ENCODE measurements at regions not wholly inside any gene's neighbourhood (a gene's known extent, or its start where the extent isn't known, plus 50 kb on each side); places are given as distances from the start of the nearest gene placed in this dataset.

GRCh38 chr20:19816386-19816785 lies 58.3 kb downstream of the RIN2 start:
- CTCF ChIA-PET = no interaction called here

DNA sequence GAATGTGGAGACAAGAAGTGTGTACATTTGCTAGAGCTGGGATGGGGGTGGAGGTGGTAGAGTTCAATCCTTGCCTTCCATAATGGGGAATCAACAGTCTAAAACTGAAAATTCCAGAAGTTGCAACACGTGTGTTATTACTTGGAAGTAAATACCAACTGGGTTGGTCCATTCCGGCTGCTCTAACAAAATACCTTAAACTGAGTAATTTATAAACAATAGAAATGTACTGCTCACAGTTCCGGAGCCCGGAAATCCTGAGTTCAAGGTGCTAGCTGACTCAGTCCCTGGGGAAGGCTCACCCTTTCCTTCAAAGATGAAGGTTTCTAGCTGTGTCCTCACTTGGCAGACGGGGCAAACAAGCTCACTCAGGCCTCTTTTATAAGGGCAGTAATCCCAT lies 59.0 kb downstream of the RIN2 start:
- no peaks in the 10 kb centered on the region for H3K27me3 ChIP-seq (ENCODE audit: insufficient read depth, low read length, poor library complexity, severe bottlenecking)
- no peaks in the 10 kb centered on the region for H3K36me3 Mint-ChIP-seq
- no peak for DNase-seq
- POLR2A ChIA-PET = no interaction called here
- CTCF ChIA-PET = no interaction called here
- H3K27ac Mint-ChIP-seq = no peak overlapping the region
- H3K36me3 ChIP-seq (ENCODE audit: insufficient read depth, low read length) = no peaks in the 10 kb centered on the region
- H3K27ac ChIP-seq (ENCODE audit: low read depth, low read length) = no peak overlapping the region
- H3K9me3 Mint-ChIP-seq = peaks cover 0 to 7% (median 5%) of the 10 kb centered on the region in 5 donors
- H3K9me3 ChIP-seq (ENCODE audit: low read length) = no peaks in the 10 kb centered on the region
- H3K4me3 Mint-ChIP-seq = no peak overlapping the region
- H3K4me3 ChIP-seq (ENCODE audit: low read length) = no peak overlapping the region
- H3K4me1 ChIP-seq (ENCODE audit: insufficient read depth, low read length) = no peaks in the 10 kb centered on the region
- H3K4me1 Mint-ChIP-seq = no peaks in the 10 kb centered on the region
- H3K27me3 Mint-ChIP-seq = peaks cover 0 to 11% of the 10 kb centered on the region in 2 donors

More at GRCh38 chr20:19816386-19816785, 58.3 kb downstream of the RIN2 start:
- Histone ChIP-seq H3K27ac (ENCODE audit: low read depth, low read length) (no peak overlapping the region), H3K4me3 (ENCODE audit: low read length) (no peak overlapping the region), H3K4me1 (ENCODE audit: insufficient read depth, low read length) (no peaks in the 10 kb centered on the region), H3K36me3 (ENCODE audit: insufficient read depth, low read length) (no peaks in the 10 kb centered on the region), H3K27me3 (ENCODE audit: insufficient read depth, low read length, poor library complexity, severe bottlenecking) (no peaks in the 10 kb centered on the region), H3K9me3 (ENCODE audit: low read length) (no peaks in the 10 kb centered on the region)
- H3K27me3 Mint-ChIP-seq = peaks cover 0 to 11% of the 10 kb centered on the region in 2 donors
- no peak overlapping the region for H3K4me3 Mint-ChIP-seq
- peaks cover 0 to 1% (median 0%) of the 10 kb centered on the region in 3 donors for H3K4me1 Mint-ChIP-seq
- no peak for DNase-seq
- POLR2A ChIA-PET = no interaction called here
- no peak overlapping the region for H3K27ac Mint-ChIP-seq
- H3K36me3 Mint-ChIP-seq = no peaks in the 10 kb centered on the region
- peaks cover 0 to 7% (median 5%) of the 10 kb centered on the region in 5 donors for H3K9me3 Mint-ChIP-seq

- no peaks in the 10 kb centered on the region for H3K4me1 Mint-ChIP-seq
- H3K36me3 Mint-ChIP-seq = no peaks in the 10 kb centered on the region
- Histone ChIP-seq H3K4me1 (ENCODE audit: insufficient read depth, low read length) (no peaks in the 10 kb centered on the region), H3K36me3 (ENCODE audit: insufficient read depth, low read length) (no peaks in the 10 kb centered on the region), H3K27ac (ENCODE audit: low read depth, low read length) (no peak overlapping the region), H3K9me3 (ENCODE audit: low read length) (no peaks in the 10 kb centered on the region), H3K27me3 (ENCODE audit: insufficient read depth, low read length, poor library complexity, severe bottlenecking) (no peaks in the 10 kb centered on the region), H3K4me3 (ENCODE audit: low read length) (no peak overlapping the region)
- H3K27ac Mint-ChIP-seq = no peak overlapping the region
- peaks cover 0 to 7% (median 5%) of the 10 kb centered on the region in 5 donors for H3K9me3 Mint-ChIP-seq
- DNase-seq = no peak
- H3K4me3 Mint-ChIP-seq = no peak overlapping the region
- CTCF ChIA-PET = no interaction called here
- POLR2A ChIA-PET = no interaction called here
- H3K27me3 Mint-ChIP-seq = peaks cover 0 to 11% of the 10 kb centered on the region in 2 donors
These were observed 61.1 kb downstream of the RIN2 start for GRCh38 chr20:19819149-19819548.

DNA sequence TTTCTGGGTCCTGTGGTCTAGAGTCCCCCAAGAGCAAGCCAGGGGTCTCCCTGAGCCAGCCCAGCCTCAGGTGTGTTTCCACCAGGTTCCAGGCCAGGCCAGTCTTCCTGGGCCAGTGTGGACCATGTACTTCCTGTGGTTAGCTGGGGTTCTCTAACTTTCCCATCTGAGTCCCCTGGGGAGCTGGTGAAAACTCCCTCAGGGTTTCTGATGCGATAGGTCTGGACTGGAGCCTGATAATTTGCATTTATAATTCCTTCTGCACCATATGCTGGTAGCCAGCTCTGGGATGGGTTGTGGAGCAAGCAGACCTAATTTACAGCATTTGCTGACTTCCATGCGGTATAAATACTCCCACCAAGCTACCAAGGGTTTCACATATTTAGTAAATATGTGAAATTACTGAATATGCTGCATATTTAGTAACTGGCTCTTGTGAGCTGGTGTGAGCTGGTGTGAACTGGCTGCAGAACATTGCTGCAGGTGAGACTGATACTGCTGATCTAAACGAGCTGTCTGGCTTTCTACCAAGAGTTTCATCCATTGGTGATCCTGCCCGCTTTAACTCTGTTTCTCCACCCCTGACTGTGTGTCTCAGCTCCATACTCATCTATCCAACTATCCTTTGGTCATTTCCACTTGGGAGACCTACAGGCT lies 62.6 kb downstream of the RIN2 start:
- CTCF ChIA-PET = no interaction called here

GRCh38 chr20:19821606-19822005 lies 63.5 kb downstream of the RIN2 start:
- Histone ChIP-seq H3K27ac (ENCODE audit: low read depth, low read length) (no peak overlapping the region), H3K27me3 (ENCODE audit: insufficient read depth, low read length, poor library complexity, severe bottlenecking) (no peaks in the 10 kb centered on the region), H3K4me1 (ENCODE audit: insufficient read depth, low read length) (no peaks in the 10 kb centered on the region), H3K36me3 (ENCODE audit: insufficient read depth, low read length) (no peaks in the 10 kb centered on the region), H3K9me3 (ENCODE audit: low read length) (no peaks in the 10 kb centered on the region), H3K4me3 (ENCODE audit: low read length) (no peak overlapping the region)
- Mint-ChIP-seq H3K27ac (no peak overlapping the region), H3K4me1 (no peaks in the 10 kb centered on the region), H3K9me3 (peaks cover 0 to 7% (median 5%) of the 10 kb centered on the region in 5 donors), H3K36me3 (no peaks in the 10 kb centered on the region), H3K27me3 (peaks cover 0 to 4% of the 10 kb centered on the region in 2 donors), H3K4me3 (no peak overlapping the region)
- DNase-seq = no peak
- CTCF ChIA-PET = no interaction called here
- POLR2A ChIA-PET = no interaction called here

More for the DNA sequence above, 62.6 kb downstream of the RIN2 start:
- Histone ChIP-seq H3K36me3 (ENCODE audit: insufficient read depth, low read length) (no peaks in the 10 kb centered on the region), H3K9me3 (ENCODE audit: low read length) (no peaks in the 10 kb centered on the region), H3K4me1 (ENCODE audit: insufficient read depth, low read length) (no peaks in the 10 kb centered on the region), H3K27ac (ENCODE audit: low read depth, low read length) (no peak overlapping the region), H3K4me3 (ENCODE audit: low read length) (no peak overlapping the region), H3K27me3 (ENCODE audit: insufficient read depth, low read length, poor library complexity, severe bottlenecking) (no peaks in the 10 kb centered on the region)
- H3K27me3 Mint-ChIP-seq = peaks cover 0 to 9% of the 10 kb centered on the region in 2 donors
- no peak overlapping the region for H3K27ac Mint-ChIP-seq
- no peaks in the 10 kb centered on the region for H3K36me3 Mint-ChIP-seq
- POLR2A ChIA-PET = no interaction called here
- H3K4me3 Mint-ChIP-seq = no peak overlapping the region
- peaks cover 0 to 7% (median 5%) of the 10 kb centered on the region in 5 donors for H3K9me3 Mint-ChIP-seq
- H3K4me1 Mint-ChIP-seq = no peaks in the 10 kb centered on the region
- no peak for DNase-seq

DNA sequence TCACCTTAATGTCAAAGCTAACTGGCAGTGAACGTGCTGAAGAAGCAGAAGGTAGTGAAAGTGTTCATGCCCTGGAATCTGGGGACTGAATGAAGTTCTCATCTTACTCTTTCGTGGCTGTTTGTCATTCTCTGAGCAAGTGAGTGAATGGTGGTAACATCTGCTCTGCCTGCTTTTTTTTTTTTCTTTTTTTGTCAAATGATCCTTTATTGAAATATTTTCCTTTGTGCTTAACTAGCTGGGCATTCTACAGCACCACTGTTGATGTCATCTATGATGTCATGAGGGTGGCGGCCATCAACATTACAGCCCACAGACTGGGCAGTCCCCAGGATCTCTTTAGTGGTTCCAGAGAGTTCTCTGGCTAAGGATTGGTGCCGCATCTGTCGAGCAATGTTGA lies 65.2 kb downstream of the RIN2 start:
- Histone ChIP-seq H3K36me3 (ENCODE audit: insufficient read depth, low read length) (no peaks in the 10 kb centered on the region), H3K27ac (ENCODE audit: low read depth, low read length) (no peak overlapping the region), H3K4me3 (ENCODE audit: low read length) (no peak overlapping the region), H3K9me3 (ENCODE audit: low read length) (no peaks in the 10 kb centered on the region), H3K4me1 (ENCODE audit: insufficient read depth, low read length) (no peaks in the 10 kb centered on the region), H3K27me3 (ENCODE audit: insufficient read depth, low read length, poor library complexity, severe bottlenecking) (no peaks in the 10 kb centered on the region)
- POLR2A ChIA-PET = no interaction called here
- peaks cover 3 to 5% (median 4%) of the 10 kb centered on the region in 3 donors for H3K4me1 Mint-ChIP-seq
- no peaks in the 10 kb centered on the region for H3K27me3 Mint-ChIP-seq
- peaks cover 0 to 7% (median 2%) of the 10 kb centered on the region in 5 donors for H3K9me3 Mint-ChIP-seq
- no peak for DNase-seq
- H3K4me3 Mint-ChIP-seq = no peak overlapping the region
- peak overlapping the region in 1 of 8 donors; percentile 30 for H3K27ac Mint-ChIP-seq
- no peaks in the 10 kb centered on the region for H3K36me3 Mint-ChIP-seq
- CTCF ChIA-PET = no interaction called here

GRCh38 chr20:19823971-19824370 lies 65.9 kb downstream of the RIN2 start:
- Histone ChIP-seq H3K9me3 (ENCODE audit: low read length) (no peaks in the 10 kb centered on the region), H3K4me3 (ENCODE audit: low read length) (no peak overlapping the region), H3K4me1 (ENCODE audit: insufficient read depth, low read length) (no peaks in the 10 kb centered on the region), H3K27me3 (ENCODE audit: insufficient read depth, low read length, poor library complexity, severe bottlenecking) (no peaks in the 10 kb centered on the region), H3K27ac (ENCODE audit: low read depth, low read length) (no peak overlapping the region), H3K36me3 (ENCODE audit: insufficient read depth, low read length) (no peaks in the 10 kb centered on the region)
- Mint-ChIP-seq H3K4me1 (peaks cover 7 to 13% (median 11%) of the 10 kb centered on the region in 3 donors), H3K36me3 (no peaks in the 10 kb centered on the region), H3K27ac (no peak overlapping the region), H3K4me3 (no peak overlapping the region), H3K27me3 (no peaks in the 10 kb centered on the region), H3K9me3 (peaks cover 0 to 3% (median 1%) of the 10 kb centered on the region in 5 donors)
- no peak for DNase-seq
- CTCF ChIA-PET = no interaction called here
- POLR2A ChIA-PET = no interaction called here

DNA sequence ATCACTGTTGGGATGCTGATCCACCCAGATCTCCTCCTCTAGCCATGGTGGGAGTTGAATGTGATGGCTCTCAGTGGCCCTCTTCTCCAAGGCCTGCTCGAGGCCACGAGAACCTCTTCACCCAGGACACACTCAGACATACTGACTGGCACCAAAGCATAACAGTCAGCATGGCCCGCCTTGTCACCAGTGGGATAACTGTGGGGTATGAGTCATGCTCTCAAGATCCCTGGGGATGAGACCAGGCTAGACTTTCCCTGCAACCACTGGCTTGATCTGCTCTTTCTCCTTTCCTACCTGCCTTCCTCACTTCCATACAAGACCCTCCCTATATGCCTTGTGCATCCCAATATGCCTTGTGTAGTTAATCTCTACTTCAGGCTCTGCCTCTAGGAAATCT lies 66.8 kb downstream of the RIN2 start:
- Mint-ChIP-seq H3K9me3 (peaks cover 0 to 2% (median 0%) of the 10 kb centered on the region in 5 donors), H3K27me3 (no peaks in the 10 kb centered on the region), H3K4me3 (peak overlapping the region in 1 of 7 donors; percentile 6), H3K36me3 (no peaks in the 10 kb centered on the region), H3K4me1 (peaks cover 7 to 15% (median 13%) of the 10 kb centered on the region in 3 donors), H3K27ac (no peak overlapping the region)
- no peaks in the 10 kb centered on the region for H3K4me1 ChIP-seq (ENCODE audit: insufficient read depth, low read length)
- no peak for DNase-seq
- H3K27me3 ChIP-seq (ENCODE audit: insufficient read depth, low read length, poor library complexity, severe bottlenecking) = no peaks in the 10 kb centered on the region
- H3K4me3 ChIP-seq (ENCODE audit: low read length) = no peak overlapping the region
- H3K9me3 ChIP-seq (ENCODE audit: low read length) = no peaks in the 10 kb centered on the region
- ChIA-PET POLR2A (no interaction called here), CTCF (no interaction called here)
- no peak overlapping the region for H3K27ac ChIP-seq (ENCODE audit: low read depth, low read length)
- H3K36me3 ChIP-seq (ENCODE audit: insufficient read depth, low read length) = no peaks in the 10 kb centered on the region
